HL-60 (cell line): ENCODE measurements at regions not wholly inside any gene's neighbourhood (a gene's known extent, or its start where the extent isn't known, plus 50 kb on each side); places are given as distances from the start of the nearest gene placed in this dataset.

Experiments
- POLR2AphosphoS5 ChIP-seq: IDR thresholded peaks from 2 replicates; pipeline ENCODE4 v1.6.1; 2012; ENCODE audit warnings: low read depth
- TF ChIP-seq, protein P1 (sequence below): IDR thresholded peaks from one replicate; pipeline ENCODE4 v1.5.1; 2011; ENCODE audit warnings: low read length, control low read depth, inconsistent platforms; ENCODE audit not compliant: insufficient read depth
- TF ChIP-seq, protein P2 (sequence below): IDR thresholded peaks from 2 replicates; pipeline ENCODE4 v1.6.1; 2012; ENCODE audit warnings: low read depth; ENCODE audit not compliant: insufficient replicate concordance

DNA sequence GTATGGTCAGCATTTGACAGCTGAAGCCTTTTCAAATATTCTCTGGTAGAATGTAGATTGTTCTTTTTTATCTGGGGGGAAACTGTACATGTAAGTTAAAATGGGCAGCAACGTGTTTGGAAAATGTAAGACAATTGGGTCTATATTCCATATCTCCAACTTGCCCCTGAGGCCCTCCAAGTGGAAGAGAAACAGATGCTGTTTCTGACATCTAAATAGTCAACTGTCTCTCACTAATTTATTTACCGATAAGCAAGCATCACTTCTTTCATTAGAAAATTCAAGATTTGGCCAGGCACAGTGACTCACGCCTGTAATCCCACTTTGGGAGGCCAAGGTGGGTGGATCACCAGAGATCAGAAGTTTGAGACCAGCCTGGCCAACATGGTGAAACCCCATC is 120.2 kb upstream of the TBCA start:
- TF ChIP-seq, protein P1, sequence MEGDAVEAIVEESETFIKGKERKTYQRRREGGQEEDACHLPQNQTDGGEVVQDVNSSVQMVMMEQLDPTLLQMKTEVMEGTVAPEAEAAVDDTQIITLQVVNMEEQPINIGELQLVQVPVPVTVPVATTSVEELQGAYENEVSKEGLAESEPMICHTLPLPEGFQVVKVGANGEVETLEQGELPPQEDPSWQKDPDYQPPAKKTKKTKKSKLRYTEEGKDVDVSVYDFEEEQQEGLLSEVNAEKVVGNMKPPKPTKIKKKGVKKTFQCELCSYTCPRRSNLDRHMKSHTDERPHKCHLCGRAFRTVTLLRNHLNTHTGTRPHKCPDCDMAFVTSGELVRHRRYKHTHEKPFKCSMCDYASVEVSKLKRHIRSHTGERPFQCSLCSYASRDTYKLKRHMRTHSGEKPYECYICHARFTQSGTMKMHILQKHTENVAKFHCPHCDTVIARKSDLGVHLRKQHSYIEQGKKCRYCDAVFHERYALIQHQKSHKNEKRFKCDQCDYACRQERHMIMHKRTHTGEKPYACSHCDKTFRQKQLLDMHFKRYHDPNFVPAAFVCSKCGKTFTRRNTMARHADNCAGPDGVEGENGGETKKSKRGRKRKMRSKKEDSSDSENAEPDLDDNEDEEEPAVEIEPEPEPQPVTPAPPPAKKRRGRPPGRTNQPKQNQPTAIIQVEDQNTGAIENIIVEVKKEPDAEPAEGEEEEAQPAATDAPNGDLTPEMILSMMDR = no peak
- TF ChIP-seq, protein P2, sequence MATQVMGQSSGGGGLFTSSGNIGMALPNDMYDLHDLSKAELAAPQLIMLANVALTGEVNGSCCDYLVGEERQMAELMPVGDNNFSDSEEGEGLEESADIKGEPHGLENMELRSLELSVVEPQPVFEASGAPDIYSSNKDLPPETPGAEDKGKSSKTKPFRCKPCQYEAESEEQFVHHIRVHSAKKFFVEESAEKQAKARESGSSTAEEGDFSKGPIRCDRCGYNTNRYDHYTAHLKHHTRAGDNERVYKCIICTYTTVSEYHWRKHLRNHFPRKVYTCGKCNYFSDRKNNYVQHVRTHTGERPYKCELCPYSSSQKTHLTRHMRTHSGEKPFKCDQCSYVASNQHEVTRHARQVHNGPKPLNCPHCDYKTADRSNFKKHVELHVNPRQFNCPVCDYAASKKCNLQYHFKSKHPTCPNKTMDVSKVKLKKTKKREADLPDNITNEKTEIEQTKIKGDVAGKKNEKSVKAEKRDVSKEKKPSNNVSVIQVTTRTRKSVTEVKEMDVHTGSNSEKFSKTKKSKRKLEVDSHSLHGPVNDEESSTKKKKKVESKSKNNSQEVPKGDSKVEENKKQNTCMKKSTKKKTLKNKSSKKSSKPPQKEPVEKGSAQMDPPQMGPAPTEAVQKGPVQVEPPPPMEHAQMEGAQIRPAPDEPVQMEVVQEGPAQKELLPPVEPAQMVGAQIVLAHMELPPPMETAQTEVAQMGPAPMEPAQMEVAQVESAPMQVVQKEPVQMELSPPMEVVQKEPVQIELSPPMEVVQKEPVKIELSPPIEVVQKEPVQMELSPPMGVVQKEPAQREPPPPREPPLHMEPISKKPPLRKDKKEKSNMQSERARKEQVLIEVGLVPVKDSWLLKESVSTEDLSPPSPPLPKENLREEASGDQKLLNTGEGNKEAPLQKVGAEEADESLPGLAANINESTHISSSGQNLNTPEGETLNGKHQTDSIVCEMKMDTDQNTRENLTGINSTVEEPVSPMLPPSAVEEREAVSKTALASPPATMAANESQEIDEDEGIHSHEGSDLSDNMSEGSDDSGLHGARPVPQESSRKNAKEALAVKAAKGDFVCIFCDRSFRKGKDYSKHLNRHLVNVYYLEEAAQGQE = no peak
- no peak for TF ChIP-seq POLR2AphosphoS5
